Mammary epithelial cell (primary cell): ENCODE measurements at regions not wholly inside any gene's neighbourhood (a gene's known extent, or its start where the extent isn't known, plus 50 kb on each side); places are given as distances from the start of the nearest gene placed in this dataset.

Experiments
- CTCF ChIP-seq, 2 donors: IDR thresholded peaks in 1 of 2; conservative IDR thresholded peaks in 1 of 2; 2 replicates each; pipeline ENCODE4 v1.5.1; 2011 to 2012; ENCODE audit warnings: inconsistent platforms in 2 of 2, low read length in 2 of 2, mild to moderate bottlenecking in 2 of 2, control low read depth in 1 of 2, low read depth in 1 of 2; ENCODE audit not compliant: insufficient read depth in 1 of 2; ENCODE audit errors: extremely low read depth in 1 of 2
- EZH2 ChIP-seq: IDR thresholded peaks from 2 replicates; pipeline ENCODE4 v1.6.1; 2012; ENCODE audit warnings: low read length, inconsistent platforms, borderline replicate concordance

DNA sequence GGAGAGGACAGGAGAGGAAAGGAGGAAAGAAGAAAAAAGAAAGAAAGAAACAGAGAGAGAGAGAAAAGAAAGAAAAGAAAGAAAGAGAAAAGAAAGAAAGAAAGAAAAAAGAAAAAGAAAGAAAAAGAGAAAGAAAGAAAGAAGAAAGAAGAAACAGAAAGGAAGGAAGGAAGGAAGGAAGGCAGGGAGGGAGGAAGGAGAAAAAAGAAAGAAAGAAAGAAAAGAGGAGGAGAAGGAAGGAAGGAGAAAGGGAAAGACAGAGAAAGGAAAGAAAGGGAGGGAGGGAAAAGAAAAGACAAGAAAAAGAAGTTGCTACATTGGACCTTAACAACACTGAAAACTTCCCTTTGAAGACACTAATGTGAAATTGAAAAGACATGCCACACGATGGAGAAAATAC lies 56.6 kb upstream of the CCL2 start:
- no peak for TF ChIP-seq CTCF (conservative IDR thresholded peaks at IDR 0.05 in 1 of 2, IDR thresholded peaks at IDR 0.05 in 1 of 2; ENCODE audit: extremely low read depth in 1 of 2, insufficient read depth in 1 of 2, low read depth in 1 of 2, low read length in 2 of 2)
- TF ChIP-seq EZH2 = no peak
